ENCODE measurements at regions not wholly inside any gene's neighbourhood (a gene's known extent, or its start where the extent isn't known, plus 50 kb on each side); places are given as distances from the start of the nearest gene placed in this dataset.
"Not testable (repeated sequence)": the region's sequence is repeated elsewhere in the genome, so short reads cannot be mapped to it uniquely, and the experiment has no call there.

DNA sequence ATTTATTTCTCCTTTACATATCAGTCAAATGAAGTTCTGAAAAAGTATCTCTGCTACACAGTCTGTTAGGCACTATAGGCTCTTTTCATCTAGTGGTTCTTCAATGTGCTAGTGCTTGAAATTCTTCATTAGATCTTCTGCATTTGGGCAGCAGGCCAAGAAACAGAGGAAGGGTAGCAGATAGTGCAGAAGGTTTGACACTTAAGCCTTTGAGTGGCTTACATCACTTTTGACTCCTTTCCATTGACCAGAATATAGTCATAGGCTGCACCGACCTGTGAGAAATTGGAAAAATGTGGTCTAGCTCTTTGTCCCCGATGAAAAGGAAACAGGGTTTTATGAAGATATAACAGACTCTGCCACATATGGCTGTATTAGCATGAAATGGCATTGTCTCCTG is 459.5 kb upstream of the PTGER4 start:
- peaks cover 16% of the 10 kb centered on the region for H3K27me3 Mint-ChIP-seq
- H3K4me3 Mint-ChIP-seq = no peak overlapping the region
- H3K9me3 Mint-ChIP-seq = no peaks in the 10 kb centered on the region
- intact Hi-C loops (cut with micrococcal nuclease) = no loop called here
- peaks cover 7% of the 10 kb centered on the region for H3K4me1 Mint-ChIP-seq (ENCODE audit: low read depth)
- H3K27ac Mint-ChIP-seq = no peak overlapping the region
- H3K36me3 Mint-ChIP-seq (ENCODE audit: low read depth) = no peaks in the 10 kb centered on the region

- H3K36me3 Mint-ChIP-seq (ENCODE audit: low read depth) = no peaks in the 10 kb centered on the region
- intact Hi-C loops (cut with micrococcal nuclease) = no loop called here
- no peaks in the 10 kb centered on the region for H3K4me1 Mint-ChIP-seq (ENCODE audit: low read depth)
- H3K27me3 Mint-ChIP-seq = peaks cover 11% of the 10 kb centered on the region
- no peak overlapping the region for H3K4me3 Mint-ChIP-seq
- H3K9me3 Mint-ChIP-seq = no peaks in the 10 kb centered on the region
- no peak overlapping the region for H3K27ac Mint-ChIP-seq
Observed at GRCh38 chr5:40217553-40217952, 462.2 kb upstream of the PTGER4 start.

- intact Hi-C loops (cut with micrococcal nuclease) = no loop called here
- no peaks in the 10 kb centered on the region for H3K9me3 Mint-ChIP-seq
- no peak overlapping the region for H3K27ac Mint-ChIP-seq
- no peak overlapping the region for H3K4me3 Mint-ChIP-seq
- no peaks in the 10 kb centered on the region for H3K36me3 Mint-ChIP-seq (ENCODE audit: low read depth)
- H3K4me1 Mint-ChIP-seq (ENCODE audit: low read depth) = no peaks in the 10 kb centered on the region
- H3K27me3 Mint-ChIP-seq = peaks cover 5% of the 10 kb centered on the region
Observed at GRCh38 chr5:40210694-40211093, 469.0 kb upstream of the PTGER4 start.

DNA sequence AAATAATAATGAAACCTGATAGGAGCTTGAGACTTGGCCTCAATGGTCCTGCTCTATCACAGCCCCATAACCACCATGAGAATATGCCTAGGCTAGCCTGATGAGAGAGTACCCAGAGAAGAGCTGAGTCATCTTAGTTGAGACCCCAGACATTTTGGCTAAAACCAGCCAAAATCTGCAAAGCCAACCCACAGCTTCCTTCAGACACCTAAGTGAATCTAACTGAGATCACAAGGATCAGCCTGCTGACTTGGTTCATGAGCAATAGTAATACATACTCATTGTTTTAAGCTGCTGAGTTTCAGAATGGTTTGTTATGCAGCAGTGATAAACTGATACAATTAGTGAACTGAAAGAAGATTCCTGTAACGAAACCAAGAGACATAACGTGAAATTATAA is 473.7 kb upstream of the PTGER4 start:
- Mint-ChIP-seq H3K4me3 (no peak overlapping the region), H3K36me3 (ENCODE audit: low read depth) (no peaks in the 10 kb centered on the region)

GRCh38 chr5:40204144-40204543 is 475.6 kb upstream of the PTGER4 start:
- no peaks in the 10 kb centered on the region for H3K27me3 Mint-ChIP-seq

More for the DNA sequence above, 473.7 kb upstream of the PTGER4 start:
- Mint-ChIP-seq H3K4me1 (ENCODE audit: low read depth) (no peaks in the 10 kb centered on the region), H3K27ac (no peak overlapping the region), H3K9me3 (no peaks in the 10 kb centered on the region), H3K27me3 (no peaks in the 10 kb centered on the region)
- intact Hi-C loops (cut with micrococcal nuclease) = no loop called here

DNA sequence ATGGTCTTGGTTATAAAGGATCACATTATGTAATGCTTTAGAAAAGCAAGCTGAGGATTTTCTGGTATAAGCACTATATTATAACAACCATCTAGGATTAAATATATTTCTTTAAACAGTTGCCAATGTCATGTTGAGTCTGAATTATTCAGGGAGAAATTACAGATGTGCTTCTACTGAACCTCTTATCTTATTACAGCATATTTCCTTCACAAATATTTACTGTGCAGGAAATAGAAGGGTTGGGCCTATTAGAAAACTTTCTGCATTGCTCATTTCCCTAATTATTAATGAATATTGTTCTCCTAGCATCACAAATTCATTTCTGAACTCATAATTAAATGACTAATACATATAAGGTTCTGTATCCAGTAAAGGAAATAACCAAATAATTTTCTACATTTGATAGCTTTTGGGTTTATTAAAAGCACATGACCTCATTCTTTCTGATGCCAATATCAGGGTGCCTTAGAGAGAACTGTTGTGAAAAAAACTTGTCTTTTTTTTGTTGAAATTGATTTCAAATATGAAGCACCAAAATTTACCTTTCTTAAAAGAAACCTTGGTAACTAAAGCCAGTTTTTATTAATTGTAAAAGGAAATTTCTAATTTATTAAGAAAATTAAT is 476.8 kb upstream of the PTGER4 start:
- no peaks in the 10 kb centered on the region for H3K36me3 Mint-ChIP-seq (ENCODE audit: low read depth)
- no peak overlapping the region for H3K4me3 Mint-ChIP-seq
- H3K27me3 Mint-ChIP-seq = no peaks in the 10 kb centered on the region
- H3K27ac Mint-ChIP-seq = no peak overlapping the region
- H3K4me1 Mint-ChIP-seq (ENCODE audit: low read depth) = no peaks in the 10 kb centered on the region
- no peaks in the 10 kb centered on the region for H3K9me3 Mint-ChIP-seq
- intact Hi-C loops (cut with micrococcal nuclease) = no loop called here

More at GRCh38 chr5:40204144-40204543, 475.6 kb upstream of the PTGER4 start:
- no peak overlapping the region for H3K4me3 Mint-ChIP-seq
- H3K27ac Mint-ChIP-seq = no peak overlapping the region
- intact Hi-C loops (cut with micrococcal nuclease) = no loop called here
- no peaks in the 10 kb centered on the region for H3K9me3 Mint-ChIP-seq
- H3K36me3 Mint-ChIP-seq (ENCODE audit: low read depth) = no peaks in the 10 kb centered on the region
- no peaks in the 10 kb centered on the region for H3K4me1 Mint-ChIP-seq (ENCODE audit: low read depth)

- no peak overlapping the region for H3K4me3 Mint-ChIP-seq
- H3K36me3 Mint-ChIP-seq (ENCODE audit: low read depth) = no peaks in the 10 kb centered on the region
- no peaks in the 10 kb centered on the region for H3K4me1 Mint-ChIP-seq (ENCODE audit: low read depth)
- intact Hi-C loops (cut with micrococcal nuclease) = no loop called here
- H3K9me3 Mint-ChIP-seq = no peaks in the 10 kb centered on the region
- H3K27ac Mint-ChIP-seq = no peak overlapping the region
- H3K27me3 Mint-ChIP-seq = no peaks in the 10 kb centered on the region
Observed at GRCh38 chr5:40198736-40199135, 481.0 kb upstream of the PTGER4 start.

GRCh38 chr5:40195574-40195973 is 484.1 kb upstream of the PTGER4 start:
- H3K36me3 Mint-ChIP-seq (ENCODE audit: low read depth); H3K4me1 Mint-ChIP-seq (ENCODE audit: low read depth); intact Hi-C loops (cut with micrococcal nuclease); H3K27me3 Mint-ChIP-seq; H3K27ac Mint-ChIP-seq; H3K4me3 Mint-ChIP-seq; H3K9me3 Mint-ChIP-seq: not testable (repeated sequence)

- intact Hi-C loops (cut with micrococcal nuclease) = no loop called here
- H3K4me3 Mint-ChIP-seq = no peak overlapping the region
- no peaks in the 10 kb centered on the region for H3K36me3 Mint-ChIP-seq (ENCODE audit: low read depth)
- H3K27me3 Mint-ChIP-seq = no peaks in the 10 kb centered on the region
- no peaks in the 10 kb centered on the region for H3K4me1 Mint-ChIP-seq (ENCODE audit: low read depth)
- no peak overlapping the region for H3K27ac Mint-ChIP-seq
- no peaks in the 10 kb centered on the region for H3K9me3 Mint-ChIP-seq
Observed at GRCh38 chr5:40191150-40191549, 488.6 kb upstream of the PTGER4 start.

GRCh38 chr5:40172721-40173120 is 507.0 kb upstream of the PTGER4 start:
- intact Hi-C loops (cut with micrococcal nuclease) = no loop called here

DNA sequence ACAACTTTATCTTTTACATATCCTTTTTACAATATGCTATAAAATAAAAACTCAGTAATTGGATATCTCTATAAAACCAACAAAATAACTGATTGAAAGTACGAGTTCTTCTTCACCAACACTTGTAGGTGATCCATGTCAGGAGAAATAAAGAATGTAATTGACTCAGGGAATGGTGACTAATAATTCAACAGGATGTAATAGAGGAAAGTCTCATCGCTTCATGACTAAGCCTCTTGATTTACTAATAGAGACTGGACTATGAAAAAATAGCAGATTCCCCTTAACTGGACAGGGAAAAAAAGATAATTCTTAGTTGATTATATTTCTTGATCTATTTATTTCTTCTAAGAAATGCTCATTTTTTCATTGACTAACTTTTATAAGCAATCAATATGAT is 507.7 kb upstream of the PTGER4 start:
- no peak overlapping the region for H3K4me3 Mint-ChIP-seq
- H3K36me3 Mint-ChIP-seq (ENCODE audit: low read depth) = no peaks in the 10 kb centered on the region
- intact Hi-C loops (cut with micrococcal nuclease) = no loop called here
- peaks cover 44% of the 10 kb centered on the region for H3K9me3 Mint-ChIP-seq
- no peaks in the 10 kb centered on the region for H3K27me3 Mint-ChIP-seq
- no peak overlapping the region for H3K27ac Mint-ChIP-seq
- H3K4me1 Mint-ChIP-seq (ENCODE audit: low read depth) = no peaks in the 10 kb centered on the region

More at GRCh38 chr5:40172721-40173120, 507.0 kb upstream of the PTGER4 start:
- H3K36me3 Mint-ChIP-seq (ENCODE audit: low read depth) = no peaks in the 10 kb centered on the region
- H3K27me3 Mint-ChIP-seq = no peaks in the 10 kb centered on the region
- H3K4me1 Mint-ChIP-seq (ENCODE audit: low read depth) = no peaks in the 10 kb centered on the region
- H3K27ac Mint-ChIP-seq = no peak overlapping the region
- H3K9me3 Mint-ChIP-seq = peaks cover 51% of the 10 kb centered on the region
- H3K4me3 Mint-ChIP-seq = no peak overlapping the region

DNA sequence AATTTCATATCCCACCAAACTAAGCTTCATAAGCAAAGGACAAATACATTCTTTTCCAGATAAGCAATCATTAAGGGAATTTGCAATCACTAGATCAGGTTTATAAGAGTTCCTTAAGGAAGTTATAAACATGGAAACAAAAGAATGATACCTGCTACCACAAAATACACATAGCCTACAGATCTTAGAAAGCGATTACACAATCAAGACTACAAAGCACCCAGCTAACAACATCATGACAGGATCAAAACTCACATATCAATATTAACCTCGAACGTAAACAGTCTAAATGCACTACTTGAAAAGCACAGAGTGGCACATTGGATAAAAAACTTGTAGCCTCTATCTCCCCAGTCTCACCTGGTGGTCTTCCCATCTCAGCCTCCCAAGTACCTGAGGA is 512.4 kb upstream of the PTGER4 start:
- no peaks in the 10 kb centered on the region for H3K27me3 Mint-ChIP-seq
- H3K27ac Mint-ChIP-seq = no peak overlapping the region
- no peaks in the 10 kb centered on the region for H3K36me3 Mint-ChIP-seq (ENCODE audit: low read depth)
- peaks cover 14% of the 10 kb centered on the region for H3K9me3 Mint-ChIP-seq
- H3K4me3 Mint-ChIP-seq = no peak overlapping the region
- intact Hi-C loops (cut with micrococcal nuclease) = no loop called here
- H3K4me1 Mint-ChIP-seq (ENCODE audit: low read depth) = no peaks in the 10 kb centered on the region

- Mint-ChIP-seq H3K4me1 (ENCODE audit: low read depth) (no peaks in the 10 kb centered on the region), H3K4me3 (no peak overlapping the region), H3K27ac (no peak overlapping the region), H3K27me3 (no peaks in the 10 kb centered on the region), H3K9me3 (peaks cover 14% of the 10 kb centered on the region), H3K36me3 (ENCODE audit: low read depth) (no peaks in the 10 kb centered on the region)
- intact Hi-C loops (cut with micrococcal nuclease) = loop anchor here (1.0 kb wide), 1 partner anchor 521 kb away; no protein-coding TSS in a partner anchor
Observed at GRCh38 chr5:40166802-40167201, 512.9 kb upstream of the PTGER4 start.

DNA sequence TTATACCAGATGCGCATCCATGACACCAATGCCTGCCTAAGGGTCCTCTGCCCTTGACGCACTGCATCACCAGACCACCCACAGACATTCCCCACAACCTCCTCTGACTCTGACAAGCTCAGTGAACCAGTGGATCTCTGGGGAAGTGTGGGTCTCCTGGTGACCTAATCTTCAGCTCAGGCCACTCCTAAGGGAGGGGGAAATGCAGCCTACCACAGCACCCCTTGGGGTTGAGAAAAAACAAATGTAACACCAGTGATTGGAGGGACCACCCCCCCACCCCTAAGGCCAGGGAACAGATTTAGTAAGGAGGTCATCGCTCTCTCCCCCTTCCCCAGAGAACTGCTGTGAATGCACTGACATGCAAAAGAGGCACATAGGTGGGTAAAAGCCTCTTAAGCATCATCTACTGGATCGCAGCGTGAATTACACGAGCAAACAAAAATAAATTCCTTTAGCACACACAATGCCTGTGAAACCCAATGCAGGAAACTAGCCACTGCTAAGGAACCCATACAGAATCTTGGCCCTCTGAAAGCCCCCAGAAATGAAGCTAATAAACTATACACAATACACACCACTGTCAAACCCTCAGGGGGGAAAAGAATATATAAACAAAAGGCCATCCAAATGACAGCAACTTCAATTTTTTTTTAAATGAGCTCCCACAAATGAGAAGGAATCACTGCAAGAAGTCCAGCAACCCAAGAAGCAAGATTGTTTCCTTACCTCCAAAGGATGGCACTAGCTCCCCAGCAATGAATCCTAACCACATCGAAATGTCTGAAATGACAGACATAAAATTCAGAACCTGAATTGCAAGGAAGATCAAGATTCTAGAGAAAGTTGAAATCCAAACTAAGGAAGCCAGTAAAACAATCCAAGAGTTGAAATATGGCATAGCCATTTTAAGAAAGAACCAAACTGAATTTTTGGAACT is 513.7 kb upstream of the PTGER4 start:
- H3K9me3 Mint-ChIP-seq = peaks cover 14% of the 10 kb centered on the region
- intact Hi-C loops (cut with micrococcal nuclease) = loop anchor here (1.0 kb wide), 1 partner anchor 522 kb away; no protein-coding TSS in a partner anchor
- H3K36me3 Mint-ChIP-seq (ENCODE audit: low read depth) = no peaks in the 10 kb centered on the region
- no peaks in the 10 kb centered on the region for H3K4me1 Mint-ChIP-seq (ENCODE audit: low read depth)
- no peak overlapping the region for H3K27ac Mint-ChIP-seq
- H3K4me3 Mint-ChIP-seq = no peak overlapping the region
- H3K27me3 Mint-ChIP-seq = no peaks in the 10 kb centered on the region
